SU-DHL-6 (cell line): ENCODE measurements at regions not wholly inside any gene's neighbourhood (a gene's known extent, or its start where the extent isn't known, plus 50 kb on each side); places are given as distances from the start of the nearest gene placed in this dataset.

ENCODE experiments used
- H2AFZ ChIP-seq: fragments of 200-600 bp; sonication (generic); 2 replicates; pipeline ENCODE4 v1.6.1; 2014; ENCODE audit warnings: low read depth, mild to moderate bottlenecking, moderate library complexity, mixed read lengths, antibody characterized with exemption, low read length; ENCODE audit not compliant: severe bottlenecking
- H3F3A ChIP-seq: fragments of 200-600 bp; shearing (Covaris generic); 2 replicates; pipeline ENCODE4 v1.6.0; 2016; ENCODE audit warnings: antibody characterized with exemption, mild to moderate bottlenecking; ENCODE audit not compliant: insufficient read depth
- H3K27ac ChIP-seq: fragments of 200-600 bp; sonication (generic); 2 replicates; pipeline ENCODE4 v1.5.1; 2016; ENCODE audit warnings: low read depth, mild to moderate bottlenecking, low read length, moderate library complexity, mixed read lengths
- H3K27me3 ChIP-seq: fragments of 200-600 bp; sonication (generic), shearing (Covaris generic); 2 replicates; pipeline ENCODE4 v1.6.0; 2014; ENCODE audit warnings: mild to moderate bottlenecking, low read length
- H3K36me3 ChIP-seq: fragments of 200-600 bp; sonication (generic); 2 replicates; pipeline ENCODE4 v1.6.1; 2014; ENCODE audit warnings: mild to moderate bottlenecking, low read length, mixed read lengths
- H3K4me2 ChIP-seq: fragments of 300-600, 200-600 bp; shearing (Covaris generic), sonication (generic); 2 replicates; pipeline ENCODE4 v1.6.0; 2014; ENCODE audit warnings: low read length, low read depth, mild to moderate bottlenecking; ENCODE audit not compliant: poor library complexity, severe bottlenecking
- H3K4me3 ChIP-seq: fragments of 200-600 bp; sonication (generic); 2 replicates; pipeline ENCODE4 v1.5.1; 2014; ENCODE audit warnings: antibody characterized with exemption, low read length, mild to moderate bottlenecking, mixed read lengths; ENCODE audit not compliant: insufficient read depth, poor library complexity, severe bottlenecking
- H3K79me2 ChIP-seq: fragments of 200-600 bp; sonication (generic); 2 replicates; pipeline ENCODE4 v1.6.1; 2014; ENCODE audit warnings: mild to moderate bottlenecking, low read length, moderate library complexity; ENCODE audit not compliant: insufficient read depth
- H3K9ac ChIP-seq: fragments of 200-600 bp; sonication (generic); 2 replicates; pipeline ENCODE4 v1.7.0; 2014; ENCODE audit warnings: mild to moderate bottlenecking, low read length
- H3K9me2 ChIP-seq: fragments of 200-600 bp; sonication (generic); replicated peaks from 2 replicates; pipeline ENCODE4 v1.6.1; 2014; ENCODE audit warnings: low read length; ENCODE audit not compliant: insufficient read depth
- H3K9me3 ChIP-seq: fragments of 200-600 bp; sonication (generic); 2 replicates; pipeline ENCODE4 v1.6.1; 2014; ENCODE audit warnings: low read length, mixed read lengths; ENCODE audit not compliant: insufficient read depth
- H4K20me1 ChIP-seq: fragments of 200-600 bp; sonication (generic); 2 replicates; pipeline ENCODE4 v1.6.1; 2014; ENCODE audit warnings: low read depth, mild to moderate bottlenecking, antibody characterized with exemption, low read length, moderate library complexity, mixed read lengths
- EZH2phosphoT487 ChIP-seq: fragments of 200-600 bp; sonication (generic), shearing (Covaris generic); conservative IDR thresholded peaks from 2 replicates; pipeline ENCODE4 v1.6.1; 2018; ENCODE audit warnings: mild to moderate bottlenecking, antibody characterized with exemption, low read length, moderate library complexity, mixed read lengths
- TF ChIP-seq, protein P1 (sequence below): fragments of 200-600 bp; sonication (generic); IDR thresholded peaks from one replicate; pipeline ENCODE4 v1.5.1; 2017; ENCODE audit warnings: antibody characterized with exemption, mild to moderate bottlenecking, low read length, moderate library complexity; ENCODE audit not compliant: insufficient read depth, poor library complexity, severe bottlenecking

DNA sequence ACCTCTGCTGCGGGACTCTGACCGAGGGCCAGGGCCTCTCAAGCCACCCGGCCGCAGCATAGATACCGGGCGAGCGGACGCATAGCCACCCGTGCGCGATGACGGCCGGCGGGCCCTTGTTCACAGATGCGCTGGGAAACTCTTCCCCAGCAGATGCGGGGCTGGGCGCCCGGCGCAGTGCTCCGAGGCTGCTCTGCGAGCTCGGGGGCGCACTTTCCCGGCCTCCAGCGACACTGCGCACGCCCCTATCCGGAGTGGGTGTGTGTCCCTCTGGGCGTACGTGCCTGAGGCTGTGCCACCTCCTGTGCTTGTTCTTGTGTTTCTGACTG lies 104.7 kb upstream of the E2F8 start:
- Histone ChIP-seq H2AFZ (no peak overlapping the region), H3K9ac (no peak overlapping the region), H3K9me2 (no peaks in the 10 kb centered on the region), H3K27ac (no peak overlapping the region), H3K79me2 (no peaks in the 10 kb centered on the region), H4K20me1 (no peaks in the 10 kb centered on the region), H3K27me3 (peaks cover 3% of the 10 kb centered on the region; the same call in 1 of the 2 replicates), H3K4me3 (no peak overlapping the region), H3K36me3 (no peaks in the 10 kb centered on the region), H3F3A (no peaks in the 10 kb centered on the region), H3K9me3 (no peaks in the 10 kb centered on the region), H3K4me2 (no peak overlapping the region)
- no peak for TF ChIP-seq EZH2phosphoT487
- TF ChIP-seq, protein P1, sequence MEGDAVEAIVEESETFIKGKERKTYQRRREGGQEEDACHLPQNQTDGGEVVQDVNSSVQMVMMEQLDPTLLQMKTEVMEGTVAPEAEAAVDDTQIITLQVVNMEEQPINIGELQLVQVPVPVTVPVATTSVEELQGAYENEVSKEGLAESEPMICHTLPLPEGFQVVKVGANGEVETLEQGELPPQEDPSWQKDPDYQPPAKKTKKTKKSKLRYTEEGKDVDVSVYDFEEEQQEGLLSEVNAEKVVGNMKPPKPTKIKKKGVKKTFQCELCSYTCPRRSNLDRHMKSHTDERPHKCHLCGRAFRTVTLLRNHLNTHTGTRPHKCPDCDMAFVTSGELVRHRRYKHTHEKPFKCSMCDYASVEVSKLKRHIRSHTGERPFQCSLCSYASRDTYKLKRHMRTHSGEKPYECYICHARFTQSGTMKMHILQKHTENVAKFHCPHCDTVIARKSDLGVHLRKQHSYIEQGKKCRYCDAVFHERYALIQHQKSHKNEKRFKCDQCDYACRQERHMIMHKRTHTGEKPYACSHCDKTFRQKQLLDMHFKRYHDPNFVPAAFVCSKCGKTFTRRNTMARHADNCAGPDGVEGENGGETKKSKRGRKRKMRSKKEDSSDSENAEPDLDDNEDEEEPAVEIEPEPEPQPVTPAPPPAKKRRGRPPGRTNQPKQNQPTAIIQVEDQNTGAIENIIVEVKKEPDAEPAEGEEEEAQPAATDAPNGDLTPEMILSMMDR, result no peak

DNA sequence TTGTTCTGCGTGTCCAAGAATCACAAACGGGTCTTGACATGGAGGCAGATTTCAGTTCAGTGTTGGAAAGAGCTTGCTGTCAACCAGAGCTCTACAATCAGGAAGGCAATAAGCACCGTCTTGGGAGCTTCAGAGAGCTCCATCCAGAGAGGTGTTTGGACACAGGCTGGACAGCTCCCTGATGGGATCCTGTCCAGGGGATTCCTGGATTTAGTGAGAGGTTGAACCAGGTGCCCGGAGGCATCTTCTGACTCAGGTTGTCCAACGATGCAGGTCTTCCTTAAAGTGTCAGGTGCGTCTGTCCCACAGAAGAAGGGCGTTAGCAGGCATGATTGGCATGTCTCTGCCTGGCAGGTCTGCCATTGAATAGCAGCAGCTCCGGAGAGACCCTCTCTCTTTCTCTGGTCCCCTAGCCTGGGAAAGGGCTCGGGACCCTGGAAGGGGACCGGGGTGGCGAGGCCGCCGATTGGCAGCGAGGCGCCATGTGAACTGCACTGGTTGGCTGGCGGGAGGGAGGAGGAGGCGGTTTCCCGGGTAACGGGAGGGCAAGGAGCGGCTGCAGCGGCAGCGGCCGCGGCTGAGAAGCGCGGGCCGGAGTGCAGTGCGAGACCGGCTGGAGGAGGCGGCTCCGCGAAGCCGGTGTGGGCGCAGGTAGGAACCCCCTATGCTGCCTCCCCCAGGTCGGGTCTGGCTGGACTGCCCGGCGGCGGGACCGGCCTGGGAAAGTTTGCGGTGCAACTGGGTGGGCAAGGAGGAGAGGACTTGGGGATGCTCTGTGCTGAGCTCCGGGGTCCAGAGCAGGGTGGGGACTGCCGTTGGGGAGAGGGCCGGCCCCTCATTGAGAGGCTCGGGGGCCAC lies 104.1 kb upstream of the E2F8 start:
- no peaks in the 10 kb centered on the region for H3K9me2 ChIP-seq
- no peak overlapping the region for H3K27ac ChIP-seq
- no peak overlapping the region for H3K4me2 ChIP-seq
- no peak overlapping the region for H3K4me3 ChIP-seq
- no peak overlapping the region for H3K9ac ChIP-seq
- H3K36me3 ChIP-seq, result no peaks in the 10 kb centered on the region
- no peaks in the 10 kb centered on the region for H3K79me2 ChIP-seq
- H3K9me3 ChIP-seq, result no peaks in the 10 kb centered on the region
- no peak overlapping the region for H2AFZ ChIP-seq
- no peaks in the 10 kb centered on the region for H4K20me1 ChIP-seq
- TF ChIP-seq EZH2phosphoT487, result no peak
- TF ChIP-seq, protein P1, result no peak
- no peaks in the 10 kb centered on the region for H3F3A ChIP-seq
- peaks cover 3% of the 10 kb centered on the region; the same call in 1 of the 2 replicates for H3K27me3 ChIP-seq

DNA sequence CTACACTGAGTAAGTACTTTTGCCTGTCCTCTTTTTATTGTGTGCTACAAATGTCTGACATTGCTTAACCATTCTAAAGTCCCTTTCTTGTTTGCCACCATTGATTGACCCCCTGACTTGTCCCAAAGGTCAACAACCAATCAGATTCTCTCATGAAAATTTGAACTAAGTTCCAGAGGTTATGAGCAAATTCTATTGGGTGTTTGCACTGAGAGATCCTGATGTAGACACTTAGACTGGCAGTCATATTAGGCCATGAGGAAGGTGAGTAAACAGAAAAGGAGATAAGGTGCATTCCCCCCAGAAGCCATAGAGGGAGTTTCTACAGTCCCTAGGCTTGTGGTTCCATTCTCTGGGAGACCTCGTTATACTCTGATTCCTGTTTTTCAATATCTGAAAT lies 101.3 kb upstream of the E2F8 start:
- Histone ChIP-seq H3K9me2 (no peaks in the 10 kb centered on the region), H3K27ac (no peak overlapping the region), H3F3A (no peaks in the 10 kb centered on the region), H3K9me3 (no peaks in the 10 kb centered on the region), H4K20me1 (no peaks in the 10 kb centered on the region), H3K4me2 (no peak overlapping the region), H3K36me3 (no peaks in the 10 kb centered on the region), H2AFZ (no peak overlapping the region), H3K27me3 (peaks cover 3% of the 10 kb centered on the region; the same call in 1 of the 2 replicates), H3K9ac (no peak overlapping the region), H3K4me3 (no peak overlapping the region), H3K79me2 (no peaks in the 10 kb centered on the region)
- TF ChIP-seq, protein P1, result no peak
- no peak for TF ChIP-seq EZH2phosphoT487
